Astrocyte of the spinal cord (primary cell): ENCODE measurements at regions not wholly inside any gene's neighbourhood (a gene's known extent, or its start where the extent isn't known, plus 50 kb on each side); places are given as distances from the start of the nearest gene placed in this dataset.

ENCODE experiments used
- DNase-seq: peaks from one replicate; pipeline ENCODE4 v3.0.0; 2011; ENCODE audit warnings: low read depth, low spot score
- H3K4me3 ChIP-seq: 2 replicates; pipeline ENCODE4 v1.5.1; 2011; ENCODE audit warnings: low read depth, mild to moderate bottlenecking, low read length, moderate library complexity
- CTCF ChIP-seq: IDR thresholded peaks from 2 replicates; pipeline ENCODE4 v1.5.1; 2012; ENCODE audit warnings: low read depth, mild to moderate bottlenecking, low read length, inconsistent platforms
- in situ Hi-C: cut with HindIII; loops from 2 replicates; pipeline ENCODE4 v1.10.0; 2017; ENCODE audit warnings: low sequenced_read_pairs

GRCh38 chr4:110260299-110260698 lies 61.9 kb upstream of the ELOVL6 start:
- H3K4me3 ChIP-seq, result no peak overlapping the region
- in situ Hi-C loops, result no loop called here
- no peak for DNase-seq
- no peak for TF ChIP-seq CTCF

- in situ Hi-C loops, result no loop called here
- no peak overlapping the region for H3K4me3 ChIP-seq
- no peak for DNase-seq
- TF ChIP-seq CTCF, result no peak
Observed at GRCh38 chr4:110250023-110250387, 51.6 kb upstream of the ELOVL6 start.

- DNase-seq, result no peak
- H3K4me3 ChIP-seq, result no peak overlapping the region
- no peak for TF ChIP-seq CTCF
- in situ Hi-C loops, result no loop called here
Observed at GRCh38 chr4:110248831-110249253, 50.4 kb upstream of the ELOVL6 start.
